CD4-positive, alpha-beta T cell treated with Interleukin-15 for 1 hour (primary cell): ENCODE measurements at regions not wholly inside any gene's neighbourhood (a gene's known extent, or its start where the extent isn't known, plus 50 kb on each side); places are given as distances from the start of the nearest gene placed in this dataset.
"Not testable (repeated sequence)": the region's sequence is repeated elsewhere in the genome, so short reads cannot be mapped to it uniquely, and the experiment has no call there.

Source experiments
- DNase-seq: peaks from one replicate; pipeline ENCODE4 v3.0.0-alpha.2; 2020

- DNase-seq: no peak
These were observed 1050.6 kb upstream of the ALCAM start for GRCh38 chr3:104316118-104316517.

- no peak for DNase-seq
These were observed 1043.5 kb upstream of the ALCAM start for GRCh38 chr3:104323226-104323625.

- DNase-seq: no peak
These were observed 1019.4 kb upstream of the ALCAM start for GRCh38 chr3:104347291-104347690.

- DNase-seq: no peak
These were observed 1016.9 kb upstream of the ALCAM start for GRCh38 chr3:104349836-104350235.

GRCh38 chr3:104353951-104354350 is 1012.8 kb upstream of the ALCAM start:
- DNase-seq: no peak

- DNase-seq: no peak
These were observed 1007.2 kb upstream of the ALCAM start for GRCh38 chr3:104359546-104359945.

- DNase-seq: no peak
These were observed 1006.7 kb upstream of the ALCAM start for GRCh38 chr3:104360038-104360437.

- not testable (repeated sequence) for DNase-seq
These were observed 1005.0 kb upstream of the ALCAM start for GRCh38 chr3:104361748-104362147.

GRCh38 chr3:104362319-104362718 is 1004.4 kb upstream of the ALCAM start:
- DNase-seq: no peak

GRCh38 chr3:104367000-104367399 is 999.7 kb upstream of the ALCAM start:
- DNase-seq: no peak

- DNase-seq: no peak
These were observed 997.9 kb upstream of the ALCAM start for GRCh38 chr3:104368760-104369159.

GRCh38 chr3:104385421-104385820 is 981.3 kb upstream of the ALCAM start:
- no peak for DNase-seq

GRCh38 chr3:104388619-104389018 is 978.1 kb upstream of the ALCAM start:
- no peak for DNase-seq

- no peak for DNase-seq
These were observed 974.4 kb upstream of the ALCAM start for GRCh38 chr3:104392327-104392726.

GRCh38 chr3:104396974-104397669 is 969.6 kb upstream of the ALCAM start:
- DNase-seq: no peak

GRCh38 chr3:104397713-104398112 is 969.0 kb upstream of the ALCAM start:
- DNase-seq: no peak

GRCh38 chr3:104402902-104403301 is 963.8 kb upstream of the ALCAM start:
- DNase-seq: no peak

- DNase-seq: no peak
These were observed 955.0 kb upstream of the ALCAM start for GRCh38 chr3:104411757-104412156.

- DNase-seq: no peak
These were observed 953.8 kb upstream of the ALCAM start for GRCh38 chr3:104412608-104413580.

GRCh38 chr3:104428337-104428925 is 938.3 kb upstream of the ALCAM start:
- no peak for DNase-seq

GRCh38 chr3:104429727-104430126 is 937.0 kb upstream of the ALCAM start:
- DNase-seq: no peak

GRCh38 chr3:104436506-104436905 is 930.2 kb upstream of the ALCAM start:
- DNase-seq: no peak

- no peak for DNase-seq
These were observed 929.5 kb upstream of the ALCAM start for GRCh38 chr3:104437131-104437750.
